ENCODE measurements at regions not wholly inside any gene's neighbourhood (a gene's known extent, or its start where the extent isn't known, plus 50 kb on each side); places are given as distances from the start of the nearest gene placed in this dataset.
"Not testable (repeated sequence)": the region's sequence is repeated elsewhere in the genome, so short reads cannot be mapped to it uniquely, and the experiment has no call there.

- DNase-seq, result no peak
- intact Hi-C loops (cut with DNase I), result no loop called here
- ATAC-seq (ENCODE audit: poor library complexity), result no peak
Observed at GRCh38 chr5:77915346-77915745, 139.2 kb upstream of the TBCA start.

GRCh38 chr5:77912721-77913120 is 136.6 kb upstream of the TBCA start:
- no peak for DNase-seq
- intact Hi-C loops (cut with DNase I), result no loop called here

DNA sequence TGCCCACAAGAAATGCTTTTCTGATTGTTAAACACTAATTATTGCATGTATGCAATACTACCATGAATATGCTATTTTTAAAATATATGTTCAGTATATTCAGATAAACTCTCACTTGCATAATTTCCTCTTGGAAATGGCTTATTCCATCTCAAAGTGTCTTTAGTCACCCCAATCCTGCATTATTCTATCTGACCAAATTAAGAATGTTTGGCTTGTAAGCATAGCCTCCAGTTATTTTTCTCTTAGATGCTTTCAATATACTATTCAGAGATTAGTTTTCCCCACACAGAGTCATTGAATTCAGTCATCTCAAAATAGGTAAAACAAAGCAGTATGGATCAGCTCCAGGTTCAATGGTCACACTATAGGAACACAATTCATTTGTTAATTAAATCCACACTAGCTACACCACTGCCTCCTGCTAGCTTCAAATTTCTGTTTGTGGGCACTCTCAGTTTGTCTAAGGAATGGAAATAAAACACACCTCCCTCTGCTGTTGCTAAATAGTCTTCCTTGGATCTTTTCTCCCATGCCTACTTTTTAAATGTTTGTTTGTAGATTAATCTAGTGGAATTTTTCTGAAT is 134.6 kb upstream of the TBCA start:
- intact Hi-C loops (cut with DNase I), result no loop called here
- ATAC-seq (ENCODE audit: poor library complexity), result no peak
- no peak for DNase-seq

More at GRCh38 chr5:77912721-77913120, 136.6 kb upstream of the TBCA start:
- ATAC-seq (ENCODE audit: poor library complexity), result no peak

- DNase-seq (no peak), ATAC-seq (ENCODE audit: poor library complexity) (no peak)
- intact Hi-C loops (cut with DNase I), result no loop called here
Observed at GRCh38 chr5:77909237-77909636, 133.1 kb upstream of the TBCA start.

GRCh38 chr5:77908787-77909186 is 132.6 kb upstream of the TBCA start:
- no peak for DNase-seq
- no peak for ATAC-seq (ENCODE audit: poor library complexity)
- intact Hi-C loops (cut with DNase I), result no loop called here

DNA sequence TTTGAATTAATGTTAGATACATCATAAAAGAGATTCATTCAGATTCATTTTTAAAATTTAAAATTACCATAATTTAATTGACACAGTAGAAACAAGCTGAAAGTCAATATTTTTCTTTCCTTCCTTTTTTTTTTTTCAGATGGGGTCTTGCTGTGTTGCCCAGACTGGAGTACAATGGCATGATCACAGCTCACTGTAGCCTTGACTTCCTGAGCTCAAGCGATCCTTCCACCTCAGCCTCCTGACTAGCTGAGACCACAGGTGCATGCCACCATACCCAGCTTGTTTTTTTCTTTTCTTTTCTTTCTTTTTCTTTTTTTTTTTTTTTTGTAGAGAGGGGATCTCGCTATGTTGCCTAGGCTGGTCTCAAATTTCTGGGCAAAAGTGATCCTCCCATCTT is 131.6 kb upstream of the TBCA start:
- intact Hi-C loops (cut with DNase I), result no loop called here
- ATAC-seq (ENCODE audit: poor library complexity) (no peak), DNase-seq (no peak)

DNA sequence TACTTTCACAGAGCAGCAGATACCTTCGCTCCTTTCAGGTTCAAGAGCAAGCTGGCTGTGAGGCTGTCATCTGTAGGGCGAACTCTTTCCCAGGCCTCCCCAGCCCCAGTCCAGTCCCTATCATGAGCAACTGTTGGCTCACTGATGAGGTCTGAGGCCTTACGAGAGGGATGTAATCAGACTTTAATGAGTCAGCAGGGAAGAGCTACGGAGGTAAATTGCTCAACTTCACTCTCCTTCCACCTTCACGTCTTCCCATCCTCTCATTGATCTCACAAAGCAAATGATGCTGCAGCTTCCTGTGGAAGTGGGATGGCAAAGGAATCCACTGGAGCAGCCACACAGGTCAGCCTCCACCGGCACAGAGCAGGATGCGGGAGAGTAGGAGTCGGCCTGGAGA is 130.7 kb upstream of the TBCA start:
- ATAC-seq (ENCODE audit: poor library complexity) (no peak), DNase-seq (no peak)
- intact Hi-C loops (cut with DNase I), result no loop called here

DNA sequence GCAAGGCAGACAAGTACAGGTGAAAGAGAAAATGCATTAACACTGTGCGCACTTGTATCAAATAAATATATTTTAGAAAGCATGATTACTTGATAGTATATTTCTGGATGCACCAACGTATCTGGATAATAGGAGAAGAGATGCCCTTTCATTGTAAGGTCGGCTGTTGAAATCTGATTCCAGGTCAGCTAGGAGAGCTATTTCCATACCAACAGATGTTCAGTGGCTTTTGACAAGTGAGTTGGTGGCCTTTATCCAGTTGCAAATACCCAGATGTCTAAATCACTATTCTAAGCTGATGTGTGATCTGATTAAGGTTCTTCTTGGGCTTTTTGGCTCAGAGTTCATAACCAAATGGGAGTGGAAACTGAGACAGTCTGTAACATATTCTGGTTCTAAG is 128.2 kb upstream of the TBCA start:
- ATAC-seq (ENCODE audit: poor library complexity) (no peak), DNase-seq (no peak)
- intact Hi-C loops (cut with DNase I), result no loop called here

DNA sequence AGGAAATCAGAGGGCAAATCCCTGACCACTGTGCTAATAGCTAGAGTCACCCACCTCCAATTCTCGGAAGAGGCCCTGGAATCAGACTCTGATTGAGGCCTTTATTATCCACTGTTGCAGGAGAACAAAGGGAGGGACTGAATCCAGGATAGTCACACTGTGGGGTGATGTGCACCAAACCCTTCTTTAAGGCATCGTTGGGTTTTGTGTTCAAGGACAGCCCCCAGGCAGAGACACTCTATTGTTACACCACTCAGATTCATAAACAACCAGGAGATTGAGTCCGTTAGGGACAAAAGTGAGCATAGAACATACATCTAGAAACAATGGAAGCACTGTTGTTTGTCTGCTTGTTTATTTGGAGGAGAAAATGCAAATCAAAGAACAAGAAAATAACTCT is 124.6 kb upstream of the TBCA start:
- DNase-seq (no peak), ATAC-seq (ENCODE audit: poor library complexity) (no peak)
- intact Hi-C loops (cut with DNase I), result no loop called here

DNA sequence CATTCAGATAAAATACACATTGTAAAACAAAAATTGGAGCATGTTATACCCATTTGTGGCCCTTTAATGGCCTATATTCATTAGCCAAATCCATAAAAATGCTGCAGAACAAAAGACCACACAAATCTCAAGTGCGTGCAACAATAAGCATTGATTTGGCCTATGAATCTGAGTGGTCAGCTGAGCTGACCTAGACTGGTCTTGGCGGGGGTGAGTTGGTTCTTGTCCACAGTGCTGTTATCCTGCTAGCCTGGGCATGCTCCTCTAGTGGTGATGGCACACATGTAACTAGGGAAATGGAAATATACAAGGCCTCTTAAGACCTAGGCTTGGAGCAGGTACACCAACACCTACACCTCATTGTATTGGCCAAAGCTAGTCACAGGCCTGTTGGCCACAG is 122.2 kb upstream of the TBCA start:
- intact Hi-C loops (cut with DNase I), result no loop called here
- ATAC-seq (ENCODE audit: poor library complexity) (no peak), DNase-seq (no peak)

GRCh38 chr5:77896338-77896737 is 120.2 kb upstream of the TBCA start:
- intact Hi-C loops (cut with DNase I), result no loop called here
- no peak for ATAC-seq (ENCODE audit: poor library complexity)
- DNase-seq, result no peak

- ATAC-seq (ENCODE audit: poor library complexity); DNase-seq; intact Hi-C loops (cut with DNase I): not testable (repeated sequence)
Observed at GRCh38 chr5:77894103-77894502, 118.0 kb upstream of the TBCA start.

- intact Hi-C loops (cut with DNase I), result no loop called here
- ATAC-seq (ENCODE audit: poor library complexity), result no peak
- DNase-seq, result no peak
Observed at GRCh38 chr5:77893225-77893860, 117.2 kb upstream of the TBCA start.

DNA sequence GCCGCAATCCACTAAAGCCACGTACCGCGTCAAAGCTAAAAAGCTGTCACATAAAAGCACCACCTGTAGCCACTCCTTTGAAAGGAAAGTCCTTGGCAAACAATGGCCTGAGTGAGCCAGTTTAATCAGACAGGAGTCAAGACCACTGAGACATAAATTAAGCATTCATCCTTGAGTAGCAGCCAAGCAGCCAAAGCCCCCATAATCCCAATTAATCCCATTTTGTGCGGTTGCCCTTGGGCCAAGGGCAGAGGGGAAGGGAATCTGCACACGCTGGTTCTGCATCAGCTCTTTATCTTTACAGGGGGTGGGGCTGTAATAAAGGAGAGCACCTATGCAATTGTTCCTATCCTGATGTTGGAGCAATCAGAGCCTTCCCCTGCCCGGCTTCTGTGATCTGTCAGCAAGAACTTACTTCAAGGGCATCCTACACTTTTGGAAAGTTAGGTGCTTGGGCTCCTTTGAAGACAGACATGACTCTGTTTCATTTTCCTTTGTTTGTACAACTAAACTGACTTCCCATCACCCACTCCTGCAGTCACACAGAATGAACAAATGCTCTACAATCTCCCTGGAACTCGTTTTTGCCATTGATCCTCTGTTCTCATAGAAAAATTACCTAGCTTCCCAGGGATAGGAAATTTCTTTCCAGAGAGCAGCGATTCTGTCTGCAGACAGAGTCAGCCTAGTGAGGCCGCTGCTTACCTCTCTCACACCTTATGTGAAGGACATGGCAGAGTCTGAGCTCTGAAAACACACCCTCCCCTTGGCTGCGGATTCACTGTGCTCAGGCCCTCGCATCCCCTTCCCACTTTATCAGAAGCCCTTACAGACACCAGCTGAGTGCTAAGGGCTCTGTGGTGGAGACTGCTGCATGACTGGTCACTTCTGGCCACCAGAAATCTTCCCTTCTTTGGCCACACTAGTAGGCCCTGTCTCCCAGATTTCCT is 116.2 kb upstream of the TBCA start:
- no peak for DNase-seq
- intact Hi-C loops (cut with DNase I), result no loop called here
- ATAC-seq (ENCODE audit: poor library complexity), result no peak

DNA sequence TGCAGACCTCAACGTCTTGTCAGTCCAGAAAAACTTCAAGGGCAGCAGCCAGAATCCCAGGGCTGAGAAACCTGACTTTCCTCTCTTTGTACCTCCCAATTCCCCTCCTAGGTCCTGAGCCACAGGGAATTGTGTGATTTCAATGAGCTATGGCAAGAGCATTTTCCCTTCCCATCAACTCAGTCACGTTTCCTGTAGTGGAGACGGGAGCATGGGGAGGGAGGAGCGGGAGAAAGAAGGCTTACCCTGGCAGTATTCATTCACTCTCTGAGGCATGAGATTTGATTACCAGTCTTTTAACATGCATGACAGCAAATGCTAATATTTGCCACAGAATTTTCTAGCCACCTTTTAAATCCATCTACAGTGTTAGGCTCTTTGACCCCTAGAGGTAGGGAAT is 109.4 kb upstream of the TBCA start:
- DNase-seq (no peak), ATAC-seq (ENCODE audit: poor library complexity) (no peak)
- intact Hi-C loops (cut with DNase I), result no loop called here

- no peak for DNase-seq
- ATAC-seq (ENCODE audit: poor library complexity), result no peak
- intact Hi-C loops (cut with DNase I), result no loop called here
Observed at GRCh38 chr5:77882670-77883257, 106.6 kb upstream of the TBCA start.

- DNase-seq (no peak), ATAC-seq (ENCODE audit: poor library complexity) (no peak)
- intact Hi-C loops (cut with DNase I), result no loop called here
Observed at GRCh38 chr5:77881528-77881927, 105.4 kb upstream of the TBCA start.

GRCh38 chr5:77877516-77878355 is 101.6 kb upstream of the TBCA start:
- ATAC-seq (ENCODE audit: poor library complexity), result no peak
- intact Hi-C loops (cut with DNase I), result no loop called here
- DNase-seq, result no peak

Data from Right ventricle myocardium superior (tissue), 1 donor.